ENCODE measurements at regions not wholly inside any gene's neighbourhood (a gene's known extent, or its start where the extent isn't known, plus 50 kb on each side); places are given as distances from the start of the nearest gene placed in this dataset.
"Not testable (repeated sequence)": the region's sequence is repeated elsewhere in the genome, so short reads cannot be mapped to it uniquely, and the experiment has no call there.

DNA sequence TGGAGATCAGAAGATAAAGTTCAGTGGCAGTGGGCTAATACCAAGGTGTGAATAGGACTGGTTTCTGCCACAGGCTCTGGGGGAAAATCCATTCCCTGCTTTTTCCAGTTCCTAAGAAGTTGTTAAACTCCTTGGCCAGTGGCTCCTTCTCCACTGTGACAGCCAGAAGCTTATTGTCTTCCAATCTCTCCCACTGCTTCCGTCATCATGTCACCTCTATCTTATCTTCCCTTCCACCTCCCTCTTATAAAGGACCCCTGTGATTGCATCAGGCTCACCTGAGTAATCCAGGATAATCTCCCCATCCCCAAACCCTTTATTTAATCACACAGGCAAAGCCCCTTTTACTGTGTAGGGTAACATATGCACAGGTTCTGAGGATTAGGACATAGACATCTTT lies 431.2 kb upstream of the SLC10A2 start:
- TF ChIP-seq, protein P1, sequence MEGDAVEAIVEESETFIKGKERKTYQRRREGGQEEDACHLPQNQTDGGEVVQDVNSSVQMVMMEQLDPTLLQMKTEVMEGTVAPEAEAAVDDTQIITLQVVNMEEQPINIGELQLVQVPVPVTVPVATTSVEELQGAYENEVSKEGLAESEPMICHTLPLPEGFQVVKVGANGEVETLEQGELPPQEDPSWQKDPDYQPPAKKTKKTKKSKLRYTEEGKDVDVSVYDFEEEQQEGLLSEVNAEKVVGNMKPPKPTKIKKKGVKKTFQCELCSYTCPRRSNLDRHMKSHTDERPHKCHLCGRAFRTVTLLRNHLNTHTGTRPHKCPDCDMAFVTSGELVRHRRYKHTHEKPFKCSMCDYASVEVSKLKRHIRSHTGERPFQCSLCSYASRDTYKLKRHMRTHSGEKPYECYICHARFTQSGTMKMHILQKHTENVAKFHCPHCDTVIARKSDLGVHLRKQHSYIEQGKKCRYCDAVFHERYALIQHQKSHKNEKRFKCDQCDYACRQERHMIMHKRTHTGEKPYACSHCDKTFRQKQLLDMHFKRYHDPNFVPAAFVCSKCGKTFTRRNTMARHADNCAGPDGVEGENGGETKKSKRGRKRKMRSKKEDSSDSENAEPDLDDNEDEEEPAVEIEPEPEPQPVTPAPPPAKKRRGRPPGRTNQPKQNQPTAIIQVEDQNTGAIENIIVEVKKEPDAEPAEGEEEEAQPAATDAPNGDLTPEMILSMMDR (IDR thresholded peaks at IDR 0.05; ENCODE audit: low read depth, low read length, missing control alignments): no peak
- Histone ChIP-seq H3K27ac (no peak overlapping the region), H3K4me3 (ENCODE audit: low read depth, low read length) (no peak overlapping the region)

DNA sequence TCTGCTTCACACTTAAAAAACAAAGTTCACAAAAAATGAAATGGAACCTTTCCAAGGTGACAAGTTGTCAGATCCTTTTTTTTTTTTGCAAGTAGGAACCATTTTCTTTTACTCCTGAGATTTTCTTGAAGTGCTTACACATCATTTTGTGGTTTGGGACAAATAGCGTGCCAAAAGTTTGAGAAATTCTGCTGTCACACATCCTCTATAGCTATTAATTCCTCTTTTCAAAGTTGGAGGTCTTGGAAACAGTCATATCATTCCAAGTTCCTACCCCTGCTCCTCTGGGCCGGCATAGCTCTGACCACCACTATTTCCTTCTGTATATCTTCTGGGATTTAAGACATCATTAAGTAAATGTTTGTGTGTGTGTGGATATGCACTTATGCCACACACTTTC lies 421.6 kb upstream of the SLC10A2 start:
- Histone ChIP-seq H3K36me3 (replicated peaks) (no peaks in the 10 kb centered on the region), H3K4me3 (ENCODE audit: low read depth, low read length) (no peak overlapping the region), H3K27ac (no peak overlapping the region), H3K27me3 (replicated peaks) (no peaks in the 10 kb centered on the region)
- TF ChIP-seq, protein P1 (IDR thresholded peaks at IDR 0.05; ENCODE audit: low read depth, low read length, missing control alignments): no peak
- in situ Hi-C loops (cut with HindIII; ENCODE audit: low pct_ligation_motif_present, low sequenced_read_pairs): no loop called here
- no peak for DNase-seq

More for the DNA sequence above, 431.2 kb upstream of the SLC10A2 start:
- in situ Hi-C loops (cut with HindIII; ENCODE audit: low pct_ligation_motif_present, low sequenced_read_pairs): no loop called here
- Histone ChIP-seq H3K27me3 (replicated peaks) (no peaks in the 10 kb centered on the region), H3K36me3 (replicated peaks) (no peaks in the 10 kb centered on the region)
- DNase-seq: no peak

- in situ Hi-C loops (cut with HindIII; ENCODE audit: low pct_ligation_motif_present, low sequenced_read_pairs): no loop called here
- TF ChIP-seq, protein P1 (IDR thresholded peaks at IDR 0.05; ENCODE audit: low read depth, low read length, missing control alignments): no peak
- H3K27me3 ChIP-seq (replicated peaks): no peaks in the 10 kb centered on the region
- H3K27ac ChIP-seq: no peak overlapping the region
- no peak overlapping the region for H3K4me3 ChIP-seq (ENCODE audit: low read depth, low read length)
- DNase-seq: no peak
- no peaks in the 10 kb centered on the region for H3K36me3 ChIP-seq (replicated peaks)
Observed at GRCh38 chr13:103473081-103473480, 406.9 kb upstream of the SLC10A2 start.

DNA sequence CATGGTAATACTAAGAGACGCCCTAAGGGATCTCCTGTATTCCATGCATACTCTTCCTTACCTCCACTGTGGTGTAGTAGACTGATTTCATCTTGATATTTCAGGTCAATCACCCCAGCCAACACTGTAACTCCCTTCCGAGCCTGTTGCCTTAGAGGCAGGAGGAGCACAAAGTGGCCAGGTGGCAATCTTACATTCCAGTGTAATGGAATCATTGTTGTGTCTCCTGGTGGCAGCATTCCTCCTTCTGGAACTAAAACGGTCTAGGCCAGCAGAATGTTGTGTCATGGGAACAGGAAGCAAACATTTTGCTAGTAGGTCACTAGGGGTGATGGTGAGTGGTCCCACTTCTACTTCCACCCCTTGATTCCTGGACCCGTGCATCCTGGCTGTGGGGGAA lies 405.7 kb upstream of the SLC10A2 start:
- DNase-seq: no peak
- TF ChIP-seq, protein P1 (IDR thresholded peaks at IDR 0.05; ENCODE audit: low read depth, low read length, missing control alignments): no peak

GRCh38 chr13:103469771-103470170 lies 403.6 kb upstream of the SLC10A2 start:
- H3K4me3 ChIP-seq (ENCODE audit: low read depth, low read length): no peak overlapping the region
- in situ Hi-C loops (cut with HindIII; ENCODE audit: low pct_ligation_motif_present, low sequenced_read_pairs): no loop called here
- TF ChIP-seq, protein P1 (IDR thresholded peaks at IDR 0.05; ENCODE audit: low read depth, low read length, missing control alignments): no peak
- no peak overlapping the region for H3K27ac ChIP-seq
- DNase-seq: no peak
- no peaks in the 10 kb centered on the region for H3K36me3 ChIP-seq (replicated peaks)
- H3K27me3 ChIP-seq (replicated peaks): no peaks in the 10 kb centered on the region

More for the DNA sequence above, 405.7 kb upstream of the SLC10A2 start:
- H3K27me3 ChIP-seq (replicated peaks): no peaks in the 10 kb centered on the region
- H3K36me3 ChIP-seq (replicated peaks): no peaks in the 10 kb centered on the region
- in situ Hi-C loops (cut with HindIII; ENCODE audit: low pct_ligation_motif_present, low sequenced_read_pairs): no loop called here
- no peak overlapping the region for H3K4me3 ChIP-seq (ENCODE audit: low read depth, low read length)
- no peak overlapping the region for H3K27ac ChIP-seq

DNA sequence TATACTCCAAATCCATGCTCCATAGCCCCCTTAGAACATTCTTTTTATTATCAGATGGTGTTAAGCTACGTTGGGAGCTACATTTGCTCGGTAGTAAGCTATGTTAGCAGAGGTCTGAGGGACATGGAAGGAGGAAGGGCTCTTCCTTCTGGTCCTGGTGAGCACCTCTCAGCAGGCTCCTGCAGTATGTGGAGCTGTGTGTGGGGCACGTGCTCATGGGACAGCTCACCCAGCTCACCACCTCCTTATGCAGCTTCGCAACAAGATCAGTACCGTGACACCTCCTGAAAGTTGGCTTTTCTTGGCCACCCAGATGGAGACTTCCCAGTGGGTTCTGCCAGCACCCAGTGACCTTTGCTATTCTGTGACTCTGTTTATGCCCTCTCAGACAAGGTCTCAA lies 400.5 kb upstream of the SLC10A2 start:
- DNase-seq: no peak
- no peak overlapping the region for H3K4me3 ChIP-seq (ENCODE audit: low read depth, low read length)
- TF ChIP-seq, protein P1 (IDR thresholded peaks at IDR 0.05; ENCODE audit: low read depth, low read length, missing control alignments): no peak
- H3K27me3 ChIP-seq (replicated peaks): no peaks in the 10 kb centered on the region
- in situ Hi-C loops (cut with HindIII; ENCODE audit: low pct_ligation_motif_present, low sequenced_read_pairs): no loop called here
- H3K36me3 ChIP-seq (replicated peaks): no peaks in the 10 kb centered on the region
- H3K27ac ChIP-seq: no peak overlapping the region

GRCh38 chr13:103460246-103460645 lies 394.0 kb upstream of the SLC10A2 start:
- H3K27me3 ChIP-seq (replicated peaks); H3K4me3 ChIP-seq (ENCODE audit: low read depth, low read length); DNase-seq; in situ Hi-C loops (cut with HindIII; ENCODE audit: low pct_ligation_motif_present, low sequenced_read_pairs); H3K36me3 ChIP-seq (replicated peaks); H3K27ac ChIP-seq: not testable (repeated sequence)

DNA sequence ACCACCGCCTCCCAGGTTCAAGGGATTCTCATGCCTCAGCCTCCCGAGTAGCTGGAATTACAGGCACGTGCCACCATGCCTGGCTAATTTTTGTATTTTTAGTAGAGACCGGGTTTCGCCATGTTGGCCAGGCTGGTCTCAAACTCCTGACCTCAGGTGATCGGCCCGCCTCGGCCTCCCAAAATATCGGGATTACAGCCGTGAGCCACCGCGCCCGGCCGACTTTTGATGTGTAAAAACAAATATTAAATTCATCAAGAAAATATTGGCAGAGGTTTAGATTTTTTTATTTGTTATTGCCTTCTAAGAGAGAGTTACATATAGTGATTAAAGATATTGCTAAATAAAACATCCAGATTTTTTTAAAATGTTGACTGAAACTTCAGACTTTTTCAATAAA lies 390.8 kb upstream of the SLC10A2 start:
- H3K4me3 ChIP-seq (ENCODE audit: low read depth, low read length); in situ Hi-C loops (cut with HindIII; ENCODE audit: low pct_ligation_motif_present, low sequenced_read_pairs); H3K27me3 ChIP-seq (replicated peaks); DNase-seq; H3K36me3 ChIP-seq (replicated peaks); H3K27ac ChIP-seq: not testable (repeated sequence)

All from brain microvascular endothelial cell (primary cell).